Neuron (in vitro differentiated cells): ENCODE measurements at regions not wholly inside any gene's neighbourhood (a gene's known extent, or its start where the extent isn't known, plus 50 kb on each side); places are given as distances from the start of the nearest gene placed in this dataset.

Source experiments
- H2AFZ ChIP-seq: one replicate; pipeline ENCODE4 v1.6.1; 2013; ENCODE audit warnings: low read depth, mild to moderate bottlenecking, inconsistent platforms, low read length, moderate library complexity
- H3K27me3 ChIP-seq: one replicate; pipeline ENCODE4 v1.6.1; 2013; ENCODE audit warnings: low read length; ENCODE audit not compliant: insufficient read depth
- H3K36me3 ChIP-seq: one replicate; pipeline ENCODE4 v1.6.1; 2013; ENCODE audit warnings: low read length; ENCODE audit not compliant: insufficient read depth
- H3K4me1 ChIP-seq: one replicate; pipeline ENCODE4 v1.6.1; 2013; ENCODE audit warnings: low read length; ENCODE audit not compliant: insufficient read depth
- H3K4me3 ChIP-seq: 2 replicates; pipeline ENCODE4 v1.5.1; 2013; ENCODE audit warnings: mild to moderate bottlenecking, low read length, moderate library complexity
- H3K9me3 ChIP-seq: one replicate; pipeline ENCODE4 v1.6.1; 2013; ENCODE audit warnings: low read length

GRCh38 chr17:63262751-63263476 is 183.2 kb downstream of the CYB561 start:
- Histone ChIP-seq H3K27me3 (no peaks in the 10 kb centered on the region), H2AFZ (no peak overlapping the region)

GRCh38 chr17:63265526-63265925 is 180.6 kb downstream of the CYB561 start:
- Histone ChIP-seq H3K4me1 (no peaks in the 10 kb centered on the region), H3K4me3 (no peak overlapping the region), H3K27me3 (no peaks in the 10 kb centered on the region), H3K36me3 (peaks cover 25% of the 10 kb centered on the region), H2AFZ (no peak overlapping the region), H3K9me3 (no peaks in the 10 kb centered on the region)

More at GRCh38 chr17:63262751-63263476, 183.2 kb downstream of the CYB561 start:
- H3K36me3 ChIP-seq, result peaks cover 10% of the 10 kb centered on the region
- H3K4me3 ChIP-seq, result no peak overlapping the region
- no peaks in the 10 kb centered on the region for H3K9me3 ChIP-seq
- no peaks in the 10 kb centered on the region for H3K4me1 ChIP-seq

GRCh38 chr17:63267846-63268245 is 178.3 kb downstream of the CYB561 start:
- peaks cover 32% of the 10 kb centered on the region for H3K36me3 ChIP-seq
- no peaks in the 10 kb centered on the region for H3K9me3 ChIP-seq
- no peak overlapping the region for H2AFZ ChIP-seq
- no peaks in the 10 kb centered on the region for H3K27me3 ChIP-seq
- no peak overlapping the region for H3K4me3 ChIP-seq
- H3K4me1 ChIP-seq, result no peaks in the 10 kb centered on the region

GRCh38 chr17:63268827-63269226 is 177.3 kb downstream of the CYB561 start:
- no peaks in the 10 kb centered on the region for H3K9me3 ChIP-seq
- H3K4me1 ChIP-seq, result no peaks in the 10 kb centered on the region
- H3K36me3 ChIP-seq, result peaks cover 32% of the 10 kb centered on the region
- H2AFZ ChIP-seq, result no peak overlapping the region
- no peak overlapping the region for H3K4me3 ChIP-seq
- no peaks in the 10 kb centered on the region for H3K27me3 ChIP-seq

GRCh38 chr17:63270610-63271009 is 175.5 kb downstream of the CYB561 start:
- no peaks in the 10 kb centered on the region for H3K9me3 ChIP-seq
- no peaks in the 10 kb centered on the region for H3K27me3 ChIP-seq
- no peak overlapping the region for H2AFZ ChIP-seq
- H3K36me3 ChIP-seq, result peaks cover 32% of the 10 kb centered on the region
- no peak overlapping the region for H3K4me3 ChIP-seq
- H3K4me1 ChIP-seq, result no peaks in the 10 kb centered on the region

GRCh38 chr17:63274146-63274545 is 172.0 kb downstream of the CYB561 start:
- peaks cover 23% of the 10 kb centered on the region for H3K36me3 ChIP-seq
- no peak overlapping the region for H3K4me3 ChIP-seq

GRCh38 chr17:63275318-63275970 is 170.7 kb downstream of the CYB561 start:
- Histone ChIP-seq H3K36me3 (peaks cover 15% of the 10 kb centered on the region), H3K9me3 (no peaks in the 10 kb centered on the region), H2AFZ (no peak overlapping the region), H3K4me3 (no peak overlapping the region), H3K27me3 (no peaks in the 10 kb centered on the region), H3K4me1 (no peaks in the 10 kb centered on the region)

More at GRCh38 chr17:63274146-63274545, 172.0 kb downstream of the CYB561 start:
- H3K27me3 ChIP-seq, result no peaks in the 10 kb centered on the region
- H3K4me1 ChIP-seq, result no peaks in the 10 kb centered on the region
- H2AFZ ChIP-seq, result no peak overlapping the region
- H3K9me3 ChIP-seq, result no peaks in the 10 kb centered on the region

- Histone ChIP-seq H3K9me3 (no peaks in the 10 kb centered on the region), H3K27me3 (no peaks in the 10 kb centered on the region), H3K36me3 (peaks cover 8% of the 10 kb centered on the region), H3K4me3 (no peak overlapping the region), H3K4me1 (no peaks in the 10 kb centered on the region), H2AFZ (no peak overlapping the region)
Observed at GRCh38 chr17:63275971-63276745, 169.9 kb downstream of the CYB561 start.

- Histone ChIP-seq H3K36me3 (peaks cover 10% of the 10 kb centered on the region), H3K9me3 (no peaks in the 10 kb centered on the region), H3K27me3 (no peaks in the 10 kb centered on the region), H2AFZ (no peak overlapping the region), H3K4me1 (no peaks in the 10 kb centered on the region), H3K4me3 (no peak overlapping the region)
Observed at GRCh38 chr17:63276821-63277220, 169.3 kb downstream of the CYB561 start.

- Histone ChIP-seq H3K9me3 (no peaks in the 10 kb centered on the region), H2AFZ (no peak overlapping the region), H3K36me3 (peaks cover 10% of the 10 kb centered on the region), H3K27me3 (no peaks in the 10 kb centered on the region), H3K4me3 (no peak overlapping the region), H3K4me1 (no peaks in the 10 kb centered on the region)
Observed at GRCh38 chr17:63277629-63278028, 168.5 kb downstream of the CYB561 start.

- H3K9me3 ChIP-seq, result no peaks in the 10 kb centered on the region
- H3K4me3 ChIP-seq, result no peak overlapping the region
- H3K36me3 ChIP-seq, result peaks cover 10% of the 10 kb centered on the region
- H2AFZ ChIP-seq, result no peak overlapping the region
- H3K4me1 ChIP-seq, result no peaks in the 10 kb centered on the region
- H3K27me3 ChIP-seq, result no peaks in the 10 kb centered on the region
Observed at GRCh38 chr17:63278728-63279442, 167.2 kb downstream of the CYB561 start.

GRCh38 chr17:63279498-63280230 is 166.4 kb downstream of the CYB561 start:
- H2AFZ ChIP-seq, result no peak overlapping the region
- peaks cover 10% of the 10 kb centered on the region for H3K36me3 ChIP-seq
- H3K27me3 ChIP-seq, result no peaks in the 10 kb centered on the region
- no peaks in the 10 kb centered on the region for H3K9me3 ChIP-seq
- no peak overlapping the region for H3K4me3 ChIP-seq
- no peaks in the 10 kb centered on the region for H3K4me1 ChIP-seq
